Endothelial cell of umbilical vein (primary cell): ENCODE measurements at regions not wholly inside any gene's neighbourhood (a gene's known extent, or its start where the extent isn't known, plus 50 kb on each side); places are given as distances from the start of the nearest gene placed in this dataset.

Experiments used
- BruUV-seq: library from RNA; stranded (reverse); fragments of 400-500 nt; replicated peaks from 2 replicates; lab custom pipeline; 2021; lab: Mats Ljungman, UMichigan
- CTCF ChIA-PET: fragments of 300-600, 350-600 bp; sonication (Branson Sonifier 250); formaldehyde crosslinking; loops from one replicate; lab custom pipeline; 2021; ENCODE audit warnings: antibody characterized with exemption, inconsistent platforms; lab: Charles Lee
- POLR2A ChIA-PET: fragments of 300-600, 350-600 bp; sonication (Branson Sonifier 250); formaldehyde crosslinking; loops from one replicate; lab custom pipeline; 2021; ENCODE audit warnings: antibody characterized with exemption, inconsistent platforms; lab: Charles Lee
- DNase-seq: peaks from one replicate; pipeline ENCODE4 v3.0.0-alpha.2; 2011; ENCODE audit warnings: low read depth, low spot score
- FAIRE-seq: peaks from 2 replicates; lab custom pipeline; 2011; peaks lifted over from hg19 to GRCh38; lab: Jason Lieb, UNC
- H2AFZ ChIP-seq: 2 replicates; pipeline ENCODE4 v1.6.0; 2012; ENCODE audit warnings: low read depth, low read length, control low read depth, inconsistent platforms
- H3K27ac ChIP-seq: 2 replicates; pipeline ENCODE4 v1.5.1; 2011; ENCODE audit warnings: low read depth, mild to moderate bottlenecking, control low read depth, low read length, moderate library complexity; ENCODE audit not compliant: insufficient read depth
- H3K27me3 ChIP-seq, 2 experiments: 2 replicates each; pipeline versions ENCODE4 v1.6.0 to v1.6.1; 2011; ENCODE audit warnings: low read length in 2 of 2, mixed read lengths in 1 of 2; ENCODE audit not compliant: control insufficient read depth in 2 of 2, insufficient read depth in 2 of 2
- H3K36me3 ChIP-seq, 2 experiments: 2 replicates in 1 of 2; 3 replicates in 1 of 2; pipeline ENCODE4 v1.5.1; 2011; ENCODE audit warnings: low read length in 2 of 2, mild to moderate bottlenecking in 1 of 2, moderate library complexity in 1 of 2; ENCODE audit not compliant: control insufficient read depth in 2 of 2, insufficient read depth in 2 of 2; ENCODE audit errors: extremely low read depth in 1 of 2
- H3K4me1 ChIP-seq: 3 replicates; pipeline ENCODE4 v1.5.1; 2011; ENCODE audit warnings: mild to moderate bottlenecking, low read length; ENCODE audit not compliant: control insufficient read depth, insufficient read depth; ENCODE audit errors: extremely low read depth
- H3K4me2 ChIP-seq: 2 replicates; pipeline ENCODE4 v1.6.1; 2011; ENCODE audit warnings: low read length, control low read depth, mixed read lengths; ENCODE audit not compliant: insufficient read depth
- H3K4me3 ChIP-seq, 3 experiments: fragments of 200-600 bp in 1 of 3; sonication (generic), shearing (Covaris generic) in 1 of 3; replicated peaks in 1 of 3; 2 replicates each; pipeline ENCODE4 v1.5.1; 2011 to 2016; ENCODE audit warnings: control low read depth in 3 of 3, low read length in 3 of 3, mild to moderate bottlenecking in 2 of 3, inconsistent platforms in 1 of 3, low read depth in 1 of 3, moderate library complexity in 1 of 3; ENCODE audit not compliant: insufficient read depth in 1 of 3
- H3K79me2 ChIP-seq: 2 replicates; pipeline ENCODE4 v1.6.0; 2012; ENCODE audit warnings: low read length, inconsistent platforms; ENCODE audit not compliant: control insufficient read depth, insufficient read depth
- H3K9ac ChIP-seq: replicated peaks from 2 replicates; pipeline ENCODE3; 2011; ENCODE audit warnings: low read length, control low read depth; ENCODE audit not compliant: insufficient read depth; ENCODE audit errors: extremely low read depth
- H3K9me1 ChIP-seq: replicated peaks from 3 replicates; pipeline ENCODE4 v1.6.0; 2011; ENCODE audit warnings: mild to moderate bottlenecking, low read length; ENCODE audit not compliant: control insufficient read depth, insufficient read depth; ENCODE audit errors: extremely low read depth
- H3K9me3 ChIP-seq: replicated peaks from 2 replicates; pipeline ENCODE4 v1.5.1; 2012; ENCODE audit warnings: low read length, inconsistent platforms; ENCODE audit not compliant: control insufficient read depth, insufficient read depth
- H4K20me1 ChIP-seq: replicated peaks from 2 replicates; pipeline ENCODE3; 2011; ENCODE audit warnings: mild to moderate bottlenecking, low read length; ENCODE audit not compliant: control insufficient read depth, insufficient read depth; ENCODE audit errors: extremely low read depth
- EZH2 ChIP-seq: IDR thresholded peaks from 2 replicates; pipeline ENCODE4 v1.6.1; 2012; ENCODE audit warnings: borderline replicate concordance, low read depth, mild to moderate bottlenecking, moderate library complexity, low read length, inconsistent platforms; ENCODE audit not compliant: severe bottlenecking
- FOS ChIP-seq: IDR thresholded peaks from 2 replicates; pipeline ENCODE4 v1.6.1; 2011; ENCODE audit warnings: mild to moderate bottlenecking, low read length, moderate library complexity, borderline replicate concordance; ENCODE audit not compliant: insufficient read depth
- GATA2 ChIP-seq: IDR thresholded peaks from 2 replicates; pipeline ENCODE4 v1.7.0; 2011; ENCODE audit warnings: low read depth, mild to moderate bottlenecking, moderate library complexity, mixed read lengths, low read length; ENCODE audit not compliant: insufficient read length, insufficient read depth
- JUN ChIP-seq: IDR thresholded peaks from 2 replicates; pipeline ENCODE4 v1.6.1; 2011; ENCODE audit warnings: borderline replicate concordance, low read depth; ENCODE audit not compliant: insufficient read length, insufficient read depth
- MYC ChIP-seq: IDR thresholded peaks from one replicate; pipeline ENCODE4 v1.6.1; 2011; ENCODE audit warnings: mild to moderate bottlenecking, low read depth, low read length
- POLR2A ChIP-seq: IDR thresholded peaks from 2 replicates; pipeline ENCODE4 v1.6.1; 2012; ENCODE audit warnings: low read depth, mild to moderate bottlenecking, control low read depth, low read length
- POLR2AphosphoS5 ChIP-seq: IDR thresholded peaks from 2 replicates; pipeline ENCODE4 v1.6.1; 2012; ENCODE audit warnings: low read depth, mild to moderate bottlenecking, control low read depth, low read length, moderate library complexity; ENCODE audit not compliant: insufficient read depth
- dilution Hi-C: fragments of 300-500 bp; cut with MboI; formaldehyde crosslinking; loops from one replicate; pipeline ENCODE4 v1.15.0; 2019; ENCODE audit warnings: low sequenced_read_pairs; ENCODE audit not compliant: extremely low pct_ligation_motif_present
- intact Hi-C: fragments of 100-400 bp; cut with micrococcal nuclease; formaldehyde crosslinking; loops from one replicate; pipeline ENCODE4 v1.10.0; 2022
- TF ChIP-seq, protein P1 (sequence below), 2 donors: IDR thresholded peaks; 1 replicate in 1 of 2; 2 replicates in 1 of 2; pipeline ENCODE4 v1.5.1; 2011; ENCODE audit warnings: low read length in 2 of 2, mild to moderate bottlenecking in 2 of 2, moderate library complexity in 2 of 2, control low read depth in 1 of 2, inconsistent platforms in 1 of 2, low read depth in 1 of 2; ENCODE audit not compliant: insufficient read depth in 1 of 2; ENCODE audit errors: extremely low read depth in 1 of 2
- TF ChIP-seq, protein P2 (sequence below): IDR thresholded peaks from 2 replicates; pipeline ENCODE4 v1.6.1; 2011; ENCODE audit not compliant: insufficient read depth, insufficient read length

GRCh38 chr5:173670791-173671120, 54.3 kb upstream of the BOD1 start:
- Histone ChIP-seq H2AFZ (no peak overlapping the region), H3K4me3 (no peak overlapping the region)
- dilution Hi-C loops = no loop called here

More at GRCh38 chr5:173670791-173671120, 54.3 kb upstream of the BOD1 start:
- no peak overlapping the region for H3K9ac ChIP-seq
- no peaks in the 10 kb centered on the region for H3K79me2 ChIP-seq
- H3K9me1 ChIP-seq = no peaks in the 10 kb centered on the region
- H3K9me3 ChIP-seq = no peaks in the 10 kb centered on the region
- ChIA-PET POLR2A (no interaction called here), CTCF (interaction anchor here (0.9 to 1.3 kb wide), 3 partner anchors 145 to 303 kb away, joined by 3 to 4 read pairs (median 3); no protein-coding TSS in a partner anchor)
- DNase-seq = no peak
- H3K36me3 ChIP-seq = no peaks in the 10 kb centered on the region
- H3K4me1 ChIP-seq = no peaks in the 10 kb centered on the region
- intact Hi-C loops = no loop called here
- BruUV-seq = no TSS peak
- H4K20me1 ChIP-seq = no peaks in the 10 kb centered on the region
- peaks cover 0 to 6% of the 10 kb centered on the region in 2 experiments for H3K27me3 ChIP-seq
- H3K27ac ChIP-seq = no peak overlapping the region
- no peak for TF ChIP-seq GATA2
- no peak for TF ChIP-seq EZH2
- no peak for TF ChIP-seq JUN
- no peak for TF ChIP-seq POLR2AphosphoS5
- TF ChIP-seq, protein P1, sequence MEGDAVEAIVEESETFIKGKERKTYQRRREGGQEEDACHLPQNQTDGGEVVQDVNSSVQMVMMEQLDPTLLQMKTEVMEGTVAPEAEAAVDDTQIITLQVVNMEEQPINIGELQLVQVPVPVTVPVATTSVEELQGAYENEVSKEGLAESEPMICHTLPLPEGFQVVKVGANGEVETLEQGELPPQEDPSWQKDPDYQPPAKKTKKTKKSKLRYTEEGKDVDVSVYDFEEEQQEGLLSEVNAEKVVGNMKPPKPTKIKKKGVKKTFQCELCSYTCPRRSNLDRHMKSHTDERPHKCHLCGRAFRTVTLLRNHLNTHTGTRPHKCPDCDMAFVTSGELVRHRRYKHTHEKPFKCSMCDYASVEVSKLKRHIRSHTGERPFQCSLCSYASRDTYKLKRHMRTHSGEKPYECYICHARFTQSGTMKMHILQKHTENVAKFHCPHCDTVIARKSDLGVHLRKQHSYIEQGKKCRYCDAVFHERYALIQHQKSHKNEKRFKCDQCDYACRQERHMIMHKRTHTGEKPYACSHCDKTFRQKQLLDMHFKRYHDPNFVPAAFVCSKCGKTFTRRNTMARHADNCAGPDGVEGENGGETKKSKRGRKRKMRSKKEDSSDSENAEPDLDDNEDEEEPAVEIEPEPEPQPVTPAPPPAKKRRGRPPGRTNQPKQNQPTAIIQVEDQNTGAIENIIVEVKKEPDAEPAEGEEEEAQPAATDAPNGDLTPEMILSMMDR (IDR thresholded peaks at IDR 0.05; ENCODE audit: extremely low read depth in 1 of 2, insufficient read depth in 1 of 2, low read depth in 1 of 2, low read length in 2 of 2) = no peak
- TF ChIP-seq POLR2A = no peak
- no peak for TF ChIP-seq MYC
- TF ChIP-seq FOS = no peak
- TF ChIP-seq, protein P2, sequence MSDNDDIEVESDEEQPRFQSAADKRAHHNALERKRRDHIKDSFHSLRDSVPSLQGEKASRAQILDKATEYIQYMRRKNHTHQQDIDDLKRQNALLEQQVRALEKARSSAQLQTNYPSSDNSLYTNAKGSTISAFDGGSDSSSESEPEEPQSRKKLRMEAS = no peak
- no peak for FAIRE-seq
- H3K4me2 ChIP-seq = no peak overlapping the region
